GM23248 (cell line): ENCODE measurements at regions not wholly inside any gene's neighbourhood (a gene's known extent, or its start where the extent isn't known, plus 50 kb on each side); places are given as distances from the start of the nearest gene placed in this dataset.

ENCODE experiments used
- DNase-seq: peaks from one replicate; pipeline ENCODE4 v3.0.0-alpha.2; 2015
- H2AFZ ChIP-seq: fragments of 200-600 bp; sonication (generic); 2 replicates; pipeline ENCODE4 v1.6.1; 2016; ENCODE audit warnings: antibody characterized with exemption
- H3F3A ChIP-seq: fragments of 200-600 bp; sonication (generic); 2 replicates; pipeline ENCODE4 v1.6.1; 2016; ENCODE audit warnings: mild to moderate bottlenecking, antibody characterized with exemption, mixed run types; ENCODE audit not compliant: insufficient read depth
- H3K27ac ChIP-seq: fragments of 200-600 bp; sonication (generic); 2 replicates; pipeline ENCODE4 v1.5.1; 2016; ENCODE audit warnings: mild to moderate bottlenecking
- H3K27me3 ChIP-seq: fragments of 200-600 bp; sonication (generic); replicated peaks from 2 replicates; pipeline ENCODE4 v1.6.1; 2016; ENCODE audit warnings: mild to moderate bottlenecking; ENCODE audit not compliant: insufficient read depth
- H3K36me3 ChIP-seq: fragments of 200-600 bp; sonication (generic); 2 replicates; pipeline ENCODE4 v1.6.1; 2016; ENCODE audit warnings: low read depth, mild to moderate bottlenecking
- H3K4me1 ChIP-seq: fragments of 200-600 bp; sonication (generic); 2 replicates; pipeline ENCODE4 v1.6.1; 2016; ENCODE audit warnings: mild to moderate bottlenecking; ENCODE audit not compliant: insufficient read depth
- H3K4me2 ChIP-seq: fragments of 200-600 bp; sonication (generic); one replicate; pipeline ENCODE4 v1.6.1; 2016; ENCODE audit warnings: mild to moderate bottlenecking; ENCODE audit not compliant: unreplicated experiment
- H3K4me3 ChIP-seq: fragments of 200-600 bp; sonication (generic); 2 replicates; pipeline ENCODE4 v1.5.1; 2016; ENCODE audit warnings: mild to moderate bottlenecking
- H3K79me2 ChIP-seq: fragments of 200-600 bp; sonication (generic); 2 replicates; pipeline ENCODE4 v1.6.1; 2016; ENCODE audit warnings: mild to moderate bottlenecking; ENCODE audit not compliant: insufficient read depth
- H3K9ac ChIP-seq: fragments of 200-600 bp; sonication (generic); 2 replicates; pipeline ENCODE4 v1.6.1; 2016; ENCODE audit warnings: mild to moderate bottlenecking
- H3K9me2 ChIP-seq: fragments of 200-600 bp; sonication (generic); 2 replicates; pipeline ENCODE4 v1.6.1; 2016; ENCODE audit warnings: mixed run types, mild to moderate bottlenecking, moderate library complexity; ENCODE audit not compliant: insufficient read depth
- H3K9me3 ChIP-seq: fragments of 200-600 bp; sonication (generic); one replicate; pipeline ENCODE4 v1.6.1; 2017; ENCODE audit warnings: low read depth
- H4K20me1 ChIP-seq: fragments of 200-600 bp; sonication (generic); 2 replicates; pipeline ENCODE4 v1.6.0; 2016; ENCODE audit not compliant: insufficient read depth
- EZH2 ChIP-seq: fragments of 200-600 bp; sonication (generic); IDR thresholded peaks from 2 replicates; pipeline ENCODE4 v1.6.1; 2018; ENCODE audit warnings: antibody characterized with exemption, mild to moderate bottlenecking; ENCODE audit not compliant: insufficient read depth, poor library complexity, severe bottlenecking
- EZH2phosphoT487 ChIP-seq: fragments of 200-600 bp; sonication (generic); IDR thresholded peaks from 2 replicates; pipeline ENCODE4 v1.6.1; 2018; ENCODE audit warnings: antibody characterized with exemption, moderate library complexity, mild to moderate bottlenecking, low read depth; ENCODE audit not compliant: insufficient read depth
- WGBS, 2 experiments: methylation state at CpG; one replicate each; pipeline ENCODE4 v1.1.6; 2015 to 2017; ENCODE audit warnings: low lambda C conversion rate in 2 of 2, low coverage in 1 of 2; ENCODE audit errors: missing lambda C conversion rate in 2 of 2; 5-methylcytosine and 5-hydroxymethylcytosine counted together
- in situ Hi-C: fragments of 300-500 bp; cut with MboI; formaldehyde crosslinking; loops from 2 replicates; pipeline ENCODE4 v1.15.0; 2020

DNA sequence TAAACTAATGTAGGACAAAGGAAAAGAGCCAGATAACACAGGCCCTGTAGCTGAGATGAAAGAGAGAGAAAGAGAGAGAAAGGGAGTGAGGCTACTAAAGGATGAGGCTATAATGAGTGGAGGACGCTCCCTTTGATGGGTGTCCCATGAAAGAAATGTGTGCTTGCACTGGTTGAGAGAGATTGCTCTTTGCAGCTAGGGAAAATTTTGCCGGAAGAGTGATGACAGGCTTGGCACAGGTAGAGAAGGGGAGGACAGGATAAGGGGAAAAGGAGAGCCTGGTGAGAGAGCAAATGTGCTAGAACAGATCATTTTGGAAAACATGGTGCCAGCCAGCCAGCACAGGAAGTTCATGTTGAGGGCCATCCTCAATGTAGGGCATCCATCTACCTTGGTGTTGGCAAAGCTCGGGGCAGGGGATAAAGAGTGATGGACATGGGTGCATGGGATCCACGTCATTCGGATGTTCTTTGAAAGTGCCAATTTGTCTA, 248.6 kb downstream of the BTG1 start:
- H3F3A ChIP-seq = no peaks in the 10 kb centered on the region
- DNase-seq = no peak
- H3K9me2 ChIP-seq = no peaks in the 10 kb centered on the region
- 93 to 94% methylated on average over 5 of the region's 5 CpGs for WGBS, 2 experiments
- H3K4me3 ChIP-seq = no peak overlapping the region
- no peak overlapping the region for H3K4me2 ChIP-seq
- no peaks in the 10 kb centered on the region for H3K4me1 ChIP-seq
- no peaks in the 10 kb centered on the region for H3K79me2 ChIP-seq
- no peak overlapping the region for H3K9ac ChIP-seq
- H3K27ac ChIP-seq = no peak overlapping the region
- H3K9me3 ChIP-seq = no peaks in the 10 kb centered on the region
- no peak for TF ChIP-seq EZH2
- TF ChIP-seq EZH2phosphoT487 = no peak
- in situ Hi-C loops = no loop called here
- 0 out of 2 replicates have a peak overlapping the region, but pooled peaks have one; percentile 8 for H2AFZ ChIP-seq
- no peaks in the 10 kb centered on the region for H3K27me3 ChIP-seq
- no peaks in the 10 kb centered on the region for H3K36me3 ChIP-seq
- H4K20me1 ChIP-seq = no peaks in the 10 kb centered on the region

DNA sequence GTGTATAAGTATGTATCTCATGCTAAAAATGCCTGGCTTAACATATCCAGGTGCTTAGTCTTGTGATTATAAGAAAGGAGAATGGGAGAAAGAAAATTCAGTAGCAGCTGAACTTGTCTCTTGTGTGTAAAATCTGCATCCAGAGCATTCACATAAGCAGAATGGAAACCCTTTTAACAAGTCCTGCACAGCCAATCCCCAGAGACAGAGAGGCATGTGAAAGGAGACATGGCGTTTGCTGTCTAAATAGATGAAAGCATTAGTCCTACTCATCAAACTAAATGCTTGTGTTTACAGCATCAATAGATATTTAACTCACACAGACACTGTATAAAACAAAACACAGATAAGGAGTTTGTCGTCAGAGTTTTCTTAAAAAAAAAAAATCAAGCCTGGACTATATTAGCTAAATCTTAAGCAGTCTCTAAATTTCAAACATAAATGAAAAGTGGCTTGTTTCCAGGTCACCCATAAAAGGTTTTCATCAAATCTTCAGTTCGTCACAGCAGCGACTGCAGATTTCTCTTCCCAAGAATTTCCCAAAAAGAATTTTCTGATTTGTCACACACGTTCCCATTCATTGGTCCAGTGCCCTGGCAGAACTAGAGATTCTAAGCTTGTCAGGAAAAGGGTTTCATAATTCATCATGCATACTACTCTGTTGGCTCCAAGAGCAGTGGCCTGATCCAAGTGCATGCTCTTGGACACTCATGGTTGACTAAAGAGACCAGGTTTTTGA, 249.2 kb downstream of the BTG1 start:
- WGBS, 2 experiments = 19 to 21% methylated on average over 5 of the region's 5 CpGs
- no peaks in the 10 kb centered on the region for H3K27me3 ChIP-seq
- H2AFZ ChIP-seq = 0 out of 2 replicates have a peak overlapping the region, but pooled peaks have one; percentile 8
- H4K20me1 ChIP-seq = no peaks in the 10 kb centered on the region
- TF ChIP-seq EZH2 (no peak), EZH2phosphoT487 (no peak)
- H3K27ac ChIP-seq = no peak overlapping the region
- no peak overlapping the region for H3K9ac ChIP-seq
- no peaks in the 10 kb centered on the region for H3K36me3 ChIP-seq
- no peak overlapping the region for H3K4me3 ChIP-seq
- no peaks in the 10 kb centered on the region for H3K9me3 ChIP-seq
- no peak overlapping the region for H3K4me2 ChIP-seq
- no peaks in the 10 kb centered on the region for H3K79me2 ChIP-seq
- H3F3A ChIP-seq = no peaks in the 10 kb centered on the region
- in situ Hi-C loops = no loop called here
- peak; percentile 9 for DNase-seq
- H3K4me1 ChIP-seq = no peaks in the 10 kb centered on the region
- no peaks in the 10 kb centered on the region for H3K9me2 ChIP-seq

DNA sequence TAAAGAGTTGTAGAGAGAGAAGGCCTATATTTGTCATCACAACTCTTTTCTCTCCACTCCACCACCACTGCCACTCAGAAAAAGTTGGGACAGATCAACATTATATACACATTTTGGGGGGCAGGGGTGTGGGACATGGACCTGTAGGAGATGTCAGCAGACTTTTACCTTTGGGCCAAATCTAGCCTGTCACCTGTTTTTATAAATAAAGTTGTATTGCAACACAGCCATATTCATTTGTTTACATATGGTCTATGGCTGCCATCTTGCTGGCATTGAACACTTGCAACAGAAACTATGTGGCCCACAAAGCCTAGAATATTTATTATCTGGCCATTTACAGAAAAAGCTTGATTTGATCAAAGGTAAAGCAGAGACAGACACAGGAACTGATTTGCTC, 250.7 kb downstream of the BTG1 start:
- no peak for TF ChIP-seq EZH2
- no peak for TF ChIP-seq EZH2phosphoT487
- Histone ChIP-seq H4K20me1 (no peaks in the 10 kb centered on the region), H2AFZ (no peak overlapping the region), H3K9ac (no peak overlapping the region), H3K4me3 (no peak overlapping the region), H3K79me2 (no peaks in the 10 kb centered on the region), H3F3A (no peaks in the 10 kb centered on the region), H3K4me1 (no peaks in the 10 kb centered on the region), H3K4me2 (no peak overlapping the region), H3K36me3 (no peaks in the 10 kb centered on the region), H3K9me3 (no peaks in the 10 kb centered on the region), H3K27ac (no peak overlapping the region), H3K9me2 (no peaks in the 10 kb centered on the region), H3K27me3 (no peaks in the 10 kb centered on the region)
- no peak for DNase-seq
- in situ Hi-C loops = no loop called here

DNA sequence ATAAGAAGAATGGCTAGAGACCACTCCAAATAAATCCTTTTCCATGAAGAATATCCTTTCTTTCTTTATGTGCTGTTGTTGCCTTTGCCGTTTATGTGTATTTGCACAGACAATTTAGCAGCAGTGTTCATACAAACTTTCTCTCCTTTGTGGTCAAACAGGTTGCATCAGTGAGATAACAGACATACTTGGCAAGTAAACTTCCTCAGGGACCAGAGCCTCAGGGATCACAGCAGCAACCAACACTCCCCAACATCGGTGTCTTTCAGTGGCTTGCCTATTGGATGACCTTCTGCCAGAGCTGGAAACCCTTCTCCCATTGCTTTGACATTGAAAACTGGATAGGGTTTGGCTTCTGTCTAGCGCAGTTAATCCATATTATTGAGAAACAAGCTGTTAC, 252.2 kb downstream of the BTG1 start:
- H3K4me3 ChIP-seq = no peak overlapping the region
- no peak overlapping the region for H3K27ac ChIP-seq
- no peak for DNase-seq
- H3F3A ChIP-seq = no peaks in the 10 kb centered on the region
- no peaks in the 10 kb centered on the region for H3K4me1 ChIP-seq
- 86 to 90% methylated on average over 3 of the region's 3 CpGs for WGBS, 2 experiments
- no peak overlapping the region for H2AFZ ChIP-seq
- H4K20me1 ChIP-seq = no peaks in the 10 kb centered on the region
- in situ Hi-C loops = no loop called here
- no peak overlapping the region for H3K9ac ChIP-seq
- no peaks in the 10 kb centered on the region for H3K9me2 ChIP-seq
- H3K79me2 ChIP-seq = no peaks in the 10 kb centered on the region
- TF ChIP-seq EZH2phosphoT487 (no peak), EZH2 (no peak)
- H3K36me3 ChIP-seq = no peaks in the 10 kb centered on the region
- no peaks in the 10 kb centered on the region for H3K27me3 ChIP-seq
- no peaks in the 10 kb centered on the region for H3K9me3 ChIP-seq
- no peak overlapping the region for H3K4me2 ChIP-seq
